ENCODE measurements at regions not wholly inside any gene's neighbourhood (a gene's known extent, or its start where the extent isn't known, plus 50 kb on each side); places are given as distances from the start of the nearest gene placed in this dataset.

- H3K9me3 ChIP-seq (replicated peaks; ENCODE audit: control insufficient read depth, insufficient read depth, low read length) = no peaks in the 10 kb centered on the region
- no peak overlapping the region for H3K27ac ChIP-seq (ENCODE audit: insufficient read depth, low read depth, low read length)
- H3K4me2 ChIP-seq (ENCODE audit: insufficient read depth, low read length) = no peak overlapping the region
- H4K20me1 ChIP-seq (replicated peaks; ENCODE audit: control insufficient read depth, extremely low read depth, insufficient read depth, low read length) = no peaks in the 10 kb centered on the region
- no peaks in the 10 kb centered on the region for H3K36me3 ChIP-seq (ENCODE audit: control insufficient read depth in 2 of 2, extremely low read depth in 1 of 2, insufficient read depth in 2 of 2, low read length in 2 of 2)
- no TSS peak for BruUV-seq (replicated peaks)
- FAIRE-seq = no peak
- no peaks in the 10 kb centered on the region for H3K4me1 ChIP-seq (ENCODE audit: control insufficient read depth, extremely low read depth, insufficient read depth, low read length)
- POLR2A ChIA-PET = no interaction called here
- CTCF ChIA-PET = no interaction called here
- H3K27me3 ChIP-seq (ENCODE audit: control insufficient read depth in 2 of 2, insufficient read depth in 2 of 2, low read length in 2 of 2) = no peaks in the 10 kb centered on the region
- no peaks in the 10 kb centered on the region for H3K79me2 ChIP-seq (ENCODE audit: control insufficient read depth, insufficient read depth, low read length)
- H3K4me3 ChIP-seq (replicated peaks in 1 of 3; ENCODE audit: insufficient read depth in 1 of 3, low read depth in 1 of 3, low read length in 3 of 3) = no peak overlapping the region
- intact Hi-C loops (cut with micrococcal nuclease) (no loop called here), dilution Hi-C loops (cut with MboI; ENCODE audit: extremely low pct_ligation_motif_present, low sequenced_read_pairs) (no loop called here)
- H3K9ac ChIP-seq (replicated peaks; ENCODE audit: extremely low read depth, insufficient read depth, low read length) = no peak overlapping the region
- H3K9me1 ChIP-seq (replicated peaks; ENCODE audit: control insufficient read depth, extremely low read depth, insufficient read depth, low read length) = no peaks in the 10 kb centered on the region
- no peak for DNase-seq (ENCODE audit: low read depth, low spot score)
- no peak overlapping the region for H2AFZ ChIP-seq (ENCODE audit: low read depth, low read length)
- no peak for TF ChIP-seq POLR2AphosphoS5 (IDR thresholded peaks at IDR 0.05; ENCODE audit: insufficient read depth, low read depth, low read length)
- no peak for TF ChIP-seq JUN (IDR thresholded peaks at IDR 0.05; ENCODE audit: borderline replicate concordance, insufficient read depth, insufficient read length, low read depth)
- TF ChIP-seq EZH2 (IDR thresholded peaks at IDR 0.05; ENCODE audit: borderline replicate concordance, low read depth, low read length, severe bottlenecking) = no peak
- TF ChIP-seq FOS (IDR thresholded peaks at IDR 0.05; ENCODE audit: borderline replicate concordance, insufficient read depth, low read length) = no peak
- TF ChIP-seq, protein P1, sequence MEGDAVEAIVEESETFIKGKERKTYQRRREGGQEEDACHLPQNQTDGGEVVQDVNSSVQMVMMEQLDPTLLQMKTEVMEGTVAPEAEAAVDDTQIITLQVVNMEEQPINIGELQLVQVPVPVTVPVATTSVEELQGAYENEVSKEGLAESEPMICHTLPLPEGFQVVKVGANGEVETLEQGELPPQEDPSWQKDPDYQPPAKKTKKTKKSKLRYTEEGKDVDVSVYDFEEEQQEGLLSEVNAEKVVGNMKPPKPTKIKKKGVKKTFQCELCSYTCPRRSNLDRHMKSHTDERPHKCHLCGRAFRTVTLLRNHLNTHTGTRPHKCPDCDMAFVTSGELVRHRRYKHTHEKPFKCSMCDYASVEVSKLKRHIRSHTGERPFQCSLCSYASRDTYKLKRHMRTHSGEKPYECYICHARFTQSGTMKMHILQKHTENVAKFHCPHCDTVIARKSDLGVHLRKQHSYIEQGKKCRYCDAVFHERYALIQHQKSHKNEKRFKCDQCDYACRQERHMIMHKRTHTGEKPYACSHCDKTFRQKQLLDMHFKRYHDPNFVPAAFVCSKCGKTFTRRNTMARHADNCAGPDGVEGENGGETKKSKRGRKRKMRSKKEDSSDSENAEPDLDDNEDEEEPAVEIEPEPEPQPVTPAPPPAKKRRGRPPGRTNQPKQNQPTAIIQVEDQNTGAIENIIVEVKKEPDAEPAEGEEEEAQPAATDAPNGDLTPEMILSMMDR (IDR thresholded peaks at IDR 0.05; ENCODE audit: extremely low read depth in 1 of 2, insufficient read depth in 1 of 2, low read depth in 1 of 2, low read length in 2 of 2) = no peak
- no peak for TF ChIP-seq MYC (IDR thresholded peaks at IDR 0.05; ENCODE audit: low read depth, low read length)
Measured at GRCh38 chr6:104606361-104606760, 253.4 kb downstream of the HACE1 start.

GRCh38 chr6:104604685-104605084 is 255.0 kb downstream of the HACE1 start:
- intact Hi-C loops (cut with micrococcal nuclease) = no loop called here
- Histone ChIP-seq H3K36me3 (ENCODE audit: control insufficient read depth in 2 of 2, extremely low read depth in 1 of 2, insufficient read depth in 2 of 2, low read length in 2 of 2) (no peaks in the 10 kb centered on the region), H3K79me2 (ENCODE audit: control insufficient read depth, insufficient read depth, low read length) (no peaks in the 10 kb centered on the region), H3K9me3 (replicated peaks; ENCODE audit: control insufficient read depth, insufficient read depth, low read length) (no peaks in the 10 kb centered on the region), H3K27me3 (ENCODE audit: control insufficient read depth in 2 of 2, insufficient read depth in 2 of 2, low read length in 2 of 2) (no peaks in the 10 kb centered on the region), H2AFZ (ENCODE audit: low read depth, low read length) (no peak overlapping the region), H3K9me1 (replicated peaks; ENCODE audit: control insufficient read depth, extremely low read depth, insufficient read depth, low read length) (no peaks in the 10 kb centered on the region), H3K27ac (ENCODE audit: insufficient read depth, low read depth, low read length) (no peak overlapping the region), H3K4me3 (replicated peaks in 1 of 3; ENCODE audit: insufficient read depth in 1 of 3, low read depth in 1 of 3, low read length in 3 of 3) (no peak overlapping the region), H3K4me1 (ENCODE audit: control insufficient read depth, extremely low read depth, insufficient read depth, low read length) (peaks cover 3% of the 10 kb centered on the region), H4K20me1 (replicated peaks; ENCODE audit: control insufficient read depth, extremely low read depth, insufficient read depth, low read length) (no peaks in the 10 kb centered on the region), H3K4me2 (ENCODE audit: insufficient read depth, low read length) (no peak overlapping the region), H3K9ac (replicated peaks; ENCODE audit: extremely low read depth, insufficient read depth, low read length) (no peak overlapping the region)
- POLR2A ChIA-PET = no interaction called here
- no peak for FAIRE-seq
- CTCF ChIA-PET = interaction anchor here (0.8 kb wide), 1 partner anchor 79 kb away, joined by 3 read pairs; no protein-coding TSS in a partner anchor
- BruUV-seq (replicated peaks) = no TSS peak
- no peak for DNase-seq (ENCODE audit: low read depth, low spot score)
- dilution Hi-C loops (cut with MboI; ENCODE audit: extremely low pct_ligation_motif_present, low sequenced_read_pairs) = no loop called here
- no peak for TF ChIP-seq FOS (IDR thresholded peaks at IDR 0.05; ENCODE audit: borderline replicate concordance, insufficient read depth, low read length)
- TF ChIP-seq MYC (IDR thresholded peaks at IDR 0.05; ENCODE audit: low read depth, low read length) = no peak
- TF ChIP-seq, protein P1 (IDR thresholded peaks at IDR 0.05; ENCODE audit: extremely low read depth in 1 of 2, insufficient read depth in 1 of 2, low read depth in 1 of 2, low read length in 2 of 2) = no peak
- TF ChIP-seq POLR2AphosphoS5 (IDR thresholded peaks at IDR 0.05; ENCODE audit: insufficient read depth, low read depth, low read length) = no peak
- no peak for TF ChIP-seq GATA2 (IDR thresholded peaks at IDR 0.05; ENCODE audit: insufficient read depth, insufficient read length, low read depth, low read length)
- TF ChIP-seq, protein P2, sequence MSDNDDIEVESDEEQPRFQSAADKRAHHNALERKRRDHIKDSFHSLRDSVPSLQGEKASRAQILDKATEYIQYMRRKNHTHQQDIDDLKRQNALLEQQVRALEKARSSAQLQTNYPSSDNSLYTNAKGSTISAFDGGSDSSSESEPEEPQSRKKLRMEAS (IDR thresholded peaks at IDR 0.05; ENCODE audit: insufficient read depth, insufficient read length) = no peak
- TF ChIP-seq EZH2 (IDR thresholded peaks at IDR 0.05; ENCODE audit: borderline replicate concordance, low read depth, low read length, severe bottlenecking) = no peak
- TF ChIP-seq JUN (IDR thresholded peaks at IDR 0.05; ENCODE audit: borderline replicate concordance, insufficient read depth, insufficient read length, low read depth) = no peak
- no peak for TF ChIP-seq POLR2A (IDR thresholded peaks at IDR 0.05; ENCODE audit: low read depth, low read length)

Data from endothelial cell of umbilical vein (primary cell).